ENCODE measurements at regions not wholly inside any gene's neighbourhood (a gene's known extent, or its start where the extent isn't known, plus 50 kb on each side); places are given as distances from the start of the nearest gene placed in this dataset.
"Not testable (repeated sequence)": the region's sequence is repeated elsewhere in the genome, so short reads cannot be mapped to it uniquely, and the experiment has no call there.

- DNase-seq: not testable (repeated sequence)
Measured at GRCh38 chr7:142435606-142436005, 177.7 kb upstream of the PRSS58 start.

GRCh38 chr7:142434666-142435167, 176.9 kb upstream of the PRSS58 start:
- no peak for DNase-seq

- DNase-seq: not testable (repeated sequence)
Measured at GRCh38 chr7:142434133-142434532, 176.3 kb upstream of the PRSS58 start.

GRCh38 chr7:142432377-142432776, 174.5 kb upstream of the PRSS58 start:
- DNase-seq: no peak

GRCh38 chr7:142431491-142431890, 173.6 kb upstream of the PRSS58 start:
- DNase-seq: no peak

- DNase-seq: no peak
Measured at GRCh38 chr7:142428094-142428493, 170.2 kb upstream of the PRSS58 start.

GRCh38 chr7:142425281-142425680, 167.4 kb upstream of the PRSS58 start:
- DNase-seq: no peak

GRCh38 chr7:142422621-142423020, 164.8 kb upstream of the PRSS58 start:
- no peak for DNase-seq

- no peak for DNase-seq
Measured at GRCh38 chr7:142420554-142421362, 162.9 kb upstream of the PRSS58 start.

- no peak for DNase-seq
Measured at GRCh38 chr7:142418326-142418725, 160.5 kb upstream of the PRSS58 start.

GRCh38 chr7:142414915-142415314, 157.1 kb upstream of the PRSS58 start:
- no peak for DNase-seq

- no peak for DNase-seq
Measured at GRCh38 chr7:142414135-142414534, 156.3 kb upstream of the PRSS58 start.

- no peak for DNase-seq
Measured at GRCh38 chr7:142413280-142414000, 155.6 kb upstream of the PRSS58 start.

GRCh38 chr7:142412551-142413193, 154.8 kb upstream of the PRSS58 start:
- no peak for DNase-seq

GRCh38 chr7:142409471-142409870, 151.6 kb upstream of the PRSS58 start:
- no peak for DNase-seq

GRCh38 chr7:142408794-142409193, 150.9 kb upstream of the PRSS58 start:
- no peak for DNase-seq

GRCh38 chr7:142407939-142408570, 150.2 kb upstream of the PRSS58 start:
- DNase-seq: no peak

- no peak for DNase-seq
Measured at GRCh38 chr7:142405122-142405765, 147.4 kb upstream of the PRSS58 start.

GRCh38 chr7:142401951-142402350, 144.1 kb upstream of the PRSS58 start:
- no peak for DNase-seq

GRCh38 chr7:142400042-142400533, 142.2 kb upstream of the PRSS58 start:
- DNase-seq: no peak

GRCh38 chr7:142391191-142391992, 133.5 kb upstream of the PRSS58 start:
- DNase-seq: no peak

Data from activated CD4-positive, alpha-beta T cell treated with anti-CD3 and anti-CD28 coated beads for 1 hour (primary cell).